HG03558 (cell line): ENCODE measurements at regions not wholly inside any gene's neighbourhood (a gene's known extent, or its start where the extent isn't known, plus 50 kb on each side); places are given as distances from the start of the nearest gene placed in this dataset.

Source experiments
- ATAC-seq: cut with Tn5 transposase; IDR thresholded peaks from one replicate; pipeline ENCODE4 v1.9.1; 2021; ENCODE audit warnings: moderate number of reproducible peaks; ENCODE audit not compliant: unreplicated experiment; ENCODE audit errors: extremely low read depth

GRCh38 chrX:96611619-96612362 lies 72.9 kb upstream of the DIAPH2 start:
- no peak for ATAC-seq

GRCh38 chrX:96615448-96615847 lies 69.2 kb upstream of the DIAPH2 start:
- ATAC-seq: no peak

- ATAC-seq: no peak
Observed at GRCh38 chrX:96619588-96619987, 65.1 kb upstream of the DIAPH2 start.

- no peak for ATAC-seq
Observed at GRCh38 chrX:96621811-96622210, 62.8 kb upstream of the DIAPH2 start.
